ENCODE measurements at regions not wholly inside any gene's neighbourhood (a gene's known extent, or its start where the extent isn't known, plus 50 kb on each side); places are given as distances from the start of the nearest gene placed in this dataset.
"Not testable (repeated sequence)": the region's sequence is repeated elsewhere in the genome, so short reads cannot be mapped to it uniquely, and the experiment has no call there.

DNA sequence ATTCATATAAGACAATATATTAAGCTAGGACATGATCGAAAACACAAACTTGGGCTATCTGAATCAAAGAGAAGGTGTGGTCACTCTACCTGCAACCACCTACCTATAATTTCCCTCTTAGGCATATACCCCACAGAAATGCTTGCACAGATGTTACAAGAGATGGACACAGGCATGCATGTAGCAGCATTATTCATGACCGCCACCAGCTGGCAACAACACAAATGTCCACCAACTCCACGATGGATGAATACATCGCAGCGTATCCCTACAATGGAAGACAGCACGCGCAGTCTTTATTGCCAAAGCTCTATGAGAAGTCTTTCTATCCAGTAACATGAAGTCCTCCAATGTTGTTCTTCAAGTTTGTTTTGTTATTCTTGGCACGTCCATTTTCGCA, 90.8 kb downstream of the ARL4C start:
- no peak for DNase-seq (ENCODE audit: low read depth)

DNA sequence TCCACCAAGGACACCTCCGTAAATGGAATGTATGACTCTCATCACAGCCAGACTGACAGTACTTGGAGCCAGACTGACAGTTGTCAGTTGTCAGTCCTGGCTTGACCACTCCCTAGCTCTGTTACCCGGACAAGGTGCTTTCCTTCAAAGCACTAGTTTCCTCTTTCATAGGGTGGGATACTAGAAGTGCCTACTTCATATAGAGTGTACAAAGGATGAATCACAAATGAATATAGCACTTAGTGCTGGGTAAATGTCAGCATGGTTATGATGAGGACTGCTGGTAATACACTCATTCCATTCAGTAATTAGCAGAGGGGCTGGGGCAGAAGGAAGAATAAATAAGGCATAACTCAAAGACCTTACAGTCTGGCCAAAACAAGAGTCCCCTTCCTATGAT, 91.4 kb downstream of the ARL4C start:
- no peak for DNase-seq (ENCODE audit: low read depth)

DNA sequence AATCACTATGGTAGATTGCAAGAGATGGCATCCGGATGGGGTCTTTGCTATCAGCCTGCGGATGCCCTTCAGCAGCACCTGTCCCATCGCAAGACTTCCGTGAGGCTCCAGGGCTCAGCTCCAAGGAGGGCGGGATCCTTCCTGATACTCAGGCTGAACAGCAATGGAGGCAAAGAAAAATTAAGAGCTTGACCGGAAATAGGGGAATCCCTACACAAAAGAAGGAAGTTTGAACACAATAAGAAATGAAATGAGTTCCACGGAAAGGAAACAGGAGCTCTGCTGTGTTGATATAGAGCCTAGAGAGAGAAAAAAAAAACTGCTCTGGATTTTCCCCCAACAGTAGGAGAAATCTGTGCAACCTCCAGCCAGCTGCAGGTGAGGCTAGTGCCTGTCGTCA, 91.9 kb downstream of the ARL4C start:
- DNase-seq (ENCODE audit: low read depth) = no peak

DNA sequence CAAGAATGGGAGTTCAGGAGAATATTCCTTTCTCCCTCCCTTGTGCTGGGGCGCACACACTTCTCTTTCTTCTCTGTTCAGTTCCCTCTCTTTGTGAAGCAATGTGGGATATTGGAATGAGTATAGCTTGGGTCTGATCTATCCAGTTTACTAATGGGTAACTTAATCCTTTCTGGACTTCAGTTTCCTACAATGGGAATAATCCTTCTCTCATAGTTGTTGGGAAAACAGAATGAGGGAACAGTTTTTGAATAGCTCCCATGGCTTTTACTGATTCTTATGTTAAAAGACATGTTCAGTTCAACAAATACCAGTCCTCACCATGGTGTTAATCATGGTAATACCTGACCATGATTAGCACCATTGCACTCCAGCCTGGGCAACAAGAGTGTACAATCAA, 93.1 kb downstream of the ARL4C start:
- no peak for DNase-seq (ENCODE audit: low read depth)

DNA sequence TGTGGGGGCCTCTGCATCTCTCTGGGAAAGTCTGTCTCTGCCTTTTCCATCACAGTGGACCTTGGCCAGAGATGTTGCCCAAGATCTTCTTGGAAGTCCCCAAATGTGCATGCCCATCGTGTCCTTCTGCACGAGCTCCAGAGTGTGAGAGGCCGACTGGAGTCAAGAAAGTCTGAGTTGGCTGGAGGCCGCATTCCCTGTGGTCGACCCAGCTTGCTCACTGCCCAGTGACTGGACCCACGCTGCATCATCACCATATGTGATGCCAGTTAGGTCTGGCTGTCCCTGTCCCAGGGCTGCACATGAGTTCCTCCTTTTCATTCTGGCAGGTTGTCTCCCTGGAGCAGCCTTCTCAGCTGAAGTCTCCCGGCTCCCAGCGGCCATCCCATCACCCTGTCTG, 93.8 kb downstream of the ARL4C start:
- DNase-seq (ENCODE audit: low read depth) = no peak

DNA sequence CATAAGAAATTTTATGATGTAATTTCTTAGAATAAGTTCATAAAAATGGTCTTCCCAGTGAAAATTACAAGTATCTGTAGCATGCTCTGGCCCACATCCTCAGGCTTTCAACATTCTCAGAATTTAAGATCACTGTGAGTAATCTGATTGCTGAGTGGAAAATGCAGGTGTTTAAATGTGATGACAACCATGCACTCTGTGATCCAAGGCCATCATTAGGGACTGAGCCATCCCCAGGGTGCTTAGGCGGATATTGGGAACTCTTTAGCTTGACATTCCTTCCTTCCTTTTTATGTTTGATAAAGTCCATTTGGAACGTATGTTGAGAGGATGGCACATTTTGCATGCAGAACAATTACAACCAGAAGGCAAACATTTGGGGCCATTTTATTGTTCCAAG, 95.5 kb downstream of the ARL4C start:
- no peak for DNase-seq (ENCODE audit: low read depth)

DNA sequence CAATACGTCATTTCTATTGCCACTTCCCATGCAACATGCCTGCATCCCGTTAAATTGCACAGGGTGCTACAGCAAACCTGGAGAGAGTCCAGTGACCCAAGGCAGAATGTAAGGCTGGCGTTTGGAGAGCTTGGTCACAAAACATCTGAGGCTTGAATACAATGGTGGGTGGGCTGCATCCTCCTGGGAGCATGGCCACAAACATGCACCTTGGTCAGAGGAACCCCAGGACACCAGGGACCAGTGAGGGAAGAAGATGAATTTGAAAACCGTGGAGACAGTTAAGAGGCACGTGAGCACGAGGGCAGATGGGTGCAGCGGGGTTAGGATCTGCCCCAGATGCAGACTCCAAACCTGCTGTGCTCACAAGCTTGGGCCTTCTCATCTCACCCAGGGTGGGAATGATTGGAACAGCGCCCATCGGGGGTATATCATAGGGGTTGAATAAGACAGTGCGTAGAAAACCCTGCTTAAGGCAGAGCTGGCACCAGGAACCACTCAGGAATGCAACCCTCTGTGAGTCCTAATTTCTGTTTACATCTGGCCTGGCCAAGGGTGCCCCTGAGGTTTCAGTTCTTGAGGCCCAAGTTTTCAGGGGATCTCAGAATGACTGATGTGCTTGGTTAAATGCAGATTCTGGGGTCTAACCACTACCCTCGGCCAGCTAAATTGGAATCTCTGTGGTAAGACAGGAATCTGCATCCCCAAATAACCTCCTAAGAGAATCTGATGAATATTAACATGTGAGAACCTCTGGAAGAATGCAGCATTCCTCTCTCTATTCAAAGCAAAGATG, 97.2 kb downstream of the ARL4C start:
- no peak for DNase-seq (ENCODE audit: low read depth)

DNA sequence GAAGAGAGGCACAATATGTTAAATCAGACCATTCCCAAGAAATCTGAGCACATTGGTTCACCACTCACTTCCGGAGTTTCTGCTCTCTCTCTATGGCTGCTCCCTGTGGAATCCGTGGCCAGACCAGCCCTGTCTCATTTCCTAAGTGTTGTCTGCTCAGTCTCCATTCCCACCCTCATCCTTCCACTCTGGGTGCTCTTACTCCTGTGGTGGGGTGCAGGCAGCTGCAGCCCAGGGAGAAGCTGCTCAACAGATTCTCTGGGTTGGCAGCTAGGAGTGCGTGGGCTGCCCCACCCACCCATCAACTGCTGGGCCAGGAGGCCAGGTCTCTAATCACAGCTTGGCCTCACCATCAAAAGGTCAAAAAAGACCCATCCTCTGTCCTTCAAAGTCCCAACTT, 98.3 kb downstream of the ARL4C start:
- no peak for DNase-seq (ENCODE audit: low read depth)

DNA sequence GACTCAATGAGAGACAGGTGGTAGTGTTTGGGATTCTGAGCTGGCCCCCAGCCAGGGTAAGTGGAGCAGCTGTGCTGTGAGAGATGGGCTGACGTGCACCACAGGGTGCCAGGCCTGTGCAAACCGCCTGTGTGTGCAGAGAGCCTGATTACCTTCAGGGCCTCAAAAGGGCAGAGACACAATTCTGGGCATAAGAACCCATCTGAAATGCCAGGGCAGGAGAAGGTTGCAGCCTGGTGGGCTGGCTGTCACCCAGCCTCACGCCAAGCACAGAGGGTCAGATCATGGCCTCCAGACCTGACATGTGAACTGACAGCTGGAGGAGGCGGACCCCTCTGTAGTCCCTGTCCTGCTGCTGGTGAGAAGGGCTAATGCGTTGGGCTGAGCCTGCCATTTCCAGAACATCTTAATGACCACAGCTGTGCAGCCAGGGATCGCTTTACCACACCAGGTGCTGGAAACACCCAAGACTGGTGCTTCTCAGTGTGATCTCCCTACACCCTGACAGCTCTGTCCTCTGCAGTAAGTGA, 100.9 kb downstream of the ARL4C start:
- no peak for DNase-seq (ENCODE audit: low read depth)

DNA sequence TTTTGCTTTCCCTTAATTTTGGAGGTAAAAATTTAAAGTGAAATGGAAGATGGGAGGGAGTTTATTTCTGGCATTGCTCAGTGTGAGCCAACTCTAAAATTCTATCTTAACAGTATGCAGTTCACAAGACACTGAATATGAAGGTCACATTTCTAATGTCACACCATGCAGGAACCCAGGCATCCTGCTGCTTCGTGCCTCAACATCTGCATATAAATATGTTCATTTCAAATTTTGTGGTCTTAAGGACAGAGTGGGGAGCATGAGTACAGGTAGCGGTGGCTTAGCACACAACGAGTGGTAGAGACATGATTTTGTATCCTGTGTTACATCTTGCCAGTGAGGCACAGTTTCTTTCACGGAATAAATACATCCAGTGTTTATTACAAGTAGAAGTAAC, 102.4 kb downstream of the ARL4C start:
- DNase-seq (ENCODE audit: low read depth) = no peak

DNA sequence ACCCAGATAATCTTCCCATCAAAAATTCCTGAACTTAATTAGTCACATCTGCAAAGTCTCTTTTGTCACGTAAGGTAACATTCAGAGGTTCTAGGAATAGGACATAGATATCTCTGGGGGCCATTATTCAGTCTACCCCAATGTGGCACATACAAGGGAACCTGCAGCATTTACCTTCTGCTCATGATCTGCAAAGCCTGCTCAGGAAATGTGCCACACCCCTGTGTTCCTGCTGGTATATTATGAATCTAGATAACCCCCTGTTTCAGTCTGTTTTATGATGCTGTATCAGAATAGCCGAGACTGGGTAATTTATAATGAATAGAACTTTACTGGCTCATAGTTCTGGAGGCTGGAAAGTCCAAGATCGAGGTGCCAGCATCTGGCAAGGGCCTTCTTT, 103.5 kb downstream of the ARL4C start:
- no peak for DNase-seq (ENCODE audit: low read depth)

DNA sequence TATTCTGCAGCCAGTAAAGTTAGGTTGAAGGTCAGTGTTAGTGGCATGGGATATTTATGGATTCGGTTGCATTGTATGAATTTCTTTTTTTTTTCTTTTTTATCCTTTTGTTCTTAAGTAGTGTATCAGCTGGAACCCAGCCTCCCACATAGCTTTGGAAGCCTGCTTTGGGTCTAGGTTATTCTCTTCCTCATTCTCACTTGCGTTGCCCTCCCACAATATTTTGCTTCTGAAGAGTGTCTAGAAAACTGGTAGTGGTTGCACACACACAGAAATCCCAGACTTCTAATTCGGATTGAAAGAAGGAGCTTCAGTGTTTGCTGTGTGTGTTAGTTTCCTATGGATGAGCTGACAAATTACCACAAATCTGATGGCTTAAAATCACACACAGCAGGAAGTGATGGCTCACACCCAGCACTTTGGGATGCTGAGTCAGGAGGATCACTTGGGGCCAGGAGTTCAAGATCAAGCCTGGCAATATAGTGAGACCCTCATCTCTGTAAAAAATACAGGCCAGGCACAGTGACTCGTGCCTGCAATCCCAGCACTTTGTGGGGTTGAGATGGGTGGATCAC, 104.8 kb downstream of the ARL4C start:
- DNase-seq (ENCODE audit: low read depth) = no peak

DNA sequence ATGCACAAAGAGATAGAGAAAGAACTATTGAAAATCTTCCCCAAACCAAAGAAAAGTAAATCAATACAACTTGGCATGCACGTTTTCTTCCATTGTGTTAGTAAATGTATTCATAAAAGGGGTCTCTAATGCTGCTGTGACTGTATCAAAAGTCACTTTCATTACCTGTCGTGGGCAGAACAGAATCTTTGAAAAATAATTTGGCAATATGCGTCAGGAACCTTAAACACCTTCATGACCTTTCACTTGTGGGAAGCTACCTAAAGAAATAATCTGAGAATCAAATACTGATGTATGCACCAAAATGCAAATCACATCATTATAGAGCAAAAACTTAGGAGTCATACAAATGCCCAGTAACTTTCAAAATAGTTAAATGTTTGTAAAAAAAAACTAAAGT, 105.3 kb downstream of the ARL4C start:
- DNase-seq (ENCODE audit: low read depth) = no peak

DNA sequence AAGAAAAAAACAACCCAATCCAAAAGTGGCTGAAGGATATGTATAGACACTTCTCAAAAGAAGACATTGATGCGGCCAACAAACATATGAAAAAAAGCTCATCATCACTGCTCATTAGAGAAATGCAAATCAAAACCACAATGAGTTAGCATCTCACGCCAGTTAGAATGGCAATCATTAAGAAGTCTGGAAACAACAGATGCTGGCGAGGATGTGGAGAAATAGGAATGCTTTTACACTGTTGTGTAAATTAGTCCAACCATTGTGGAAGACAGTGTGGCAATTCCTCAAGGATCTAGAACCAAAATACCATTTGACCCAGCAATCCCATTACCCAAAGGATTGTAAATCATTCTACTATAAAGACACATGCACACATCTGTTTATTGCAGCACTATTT, 107.2 kb downstream of the ARL4C start:
- not testable (repeated sequence) for DNase-seq (ENCODE audit: low read depth)

DNA sequence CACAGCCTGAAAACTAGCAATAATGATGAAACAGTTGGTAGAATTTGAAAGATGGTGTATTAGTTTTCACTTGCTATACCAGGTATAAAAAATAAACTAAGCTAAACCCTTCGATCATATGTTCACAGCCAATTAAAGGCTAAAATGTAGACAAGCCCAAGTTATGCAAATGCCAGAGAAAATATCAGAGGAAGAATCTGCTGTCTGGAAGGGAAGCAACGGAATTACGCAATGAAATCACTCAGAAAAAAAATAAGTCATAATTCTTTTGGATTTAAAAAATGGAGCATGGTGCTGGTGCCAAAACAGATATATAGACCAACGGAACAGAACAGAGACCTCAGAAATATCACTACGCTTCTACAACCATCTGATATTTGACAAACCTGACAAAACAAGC, 108.3 kb downstream of the ARL4C start:
- peak; percentile 16 for DNase-seq (ENCODE audit: low read depth)

DNA sequence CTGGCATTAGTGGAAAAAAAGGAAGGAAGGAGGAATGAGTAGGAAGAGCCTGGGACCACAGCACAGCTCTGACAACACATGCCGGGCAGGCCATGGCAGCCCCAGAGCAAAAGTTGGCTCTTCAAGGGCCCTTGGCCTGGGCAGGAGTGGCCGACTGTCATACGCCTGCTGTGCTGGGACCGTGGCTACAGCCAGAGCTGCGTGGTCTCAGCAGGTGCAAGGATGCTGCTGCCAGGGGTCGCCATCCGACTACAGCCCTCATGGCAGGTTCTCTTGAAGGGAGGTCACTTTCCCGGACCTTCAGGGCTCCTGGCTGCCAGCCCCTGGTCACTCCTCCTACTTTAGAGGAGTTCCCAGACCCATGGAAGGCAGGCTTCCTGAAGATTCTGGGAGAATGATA, 109.9 kb downstream of the ARL4C start:
- no peak for DNase-seq (ENCODE audit: low read depth)

DNA sequence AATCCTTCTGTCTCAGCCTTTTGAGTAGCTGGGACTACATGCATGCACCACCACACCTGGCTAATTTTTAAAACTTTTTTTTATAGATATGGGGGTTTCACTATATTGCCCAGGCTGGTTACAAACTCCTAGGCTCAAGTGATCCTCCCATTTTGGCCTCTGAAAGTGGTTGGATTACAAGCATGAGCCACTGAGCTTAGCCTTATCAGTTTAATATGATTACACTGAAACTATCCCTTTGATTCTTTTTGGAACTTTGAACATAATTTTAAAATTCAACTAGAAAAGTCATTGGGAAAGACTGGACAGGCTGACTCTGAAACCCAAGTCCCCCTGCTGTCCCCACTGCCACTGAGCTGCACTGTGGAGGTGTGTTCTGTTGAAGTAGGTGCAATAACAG, 114.8 kb downstream of the ARL4C start:
- DNase-seq (ENCODE audit: low read depth) = no peak

DNA sequence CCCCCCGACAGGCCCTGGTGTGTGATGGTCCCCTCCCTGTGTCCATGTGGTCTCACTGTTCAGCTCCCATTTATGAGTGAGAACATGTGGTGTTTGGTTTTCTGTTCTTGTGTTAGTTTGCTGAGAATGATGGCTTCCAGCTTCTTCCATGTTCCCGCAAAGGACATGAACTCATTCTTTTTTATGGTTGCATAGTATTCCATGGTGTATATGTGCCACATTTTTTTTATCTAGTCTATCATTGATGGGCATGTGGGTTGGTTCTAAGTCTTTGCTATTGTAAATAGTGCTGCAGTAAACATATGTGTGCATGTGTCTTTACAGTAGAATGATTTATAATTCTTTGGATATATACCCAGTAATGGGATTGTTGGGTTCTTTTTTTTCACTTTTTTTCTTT, 117.9 kb downstream of the ARL4C start:
- DNase-seq (ENCODE audit: low read depth) = not testable (repeated sequence)

DNA sequence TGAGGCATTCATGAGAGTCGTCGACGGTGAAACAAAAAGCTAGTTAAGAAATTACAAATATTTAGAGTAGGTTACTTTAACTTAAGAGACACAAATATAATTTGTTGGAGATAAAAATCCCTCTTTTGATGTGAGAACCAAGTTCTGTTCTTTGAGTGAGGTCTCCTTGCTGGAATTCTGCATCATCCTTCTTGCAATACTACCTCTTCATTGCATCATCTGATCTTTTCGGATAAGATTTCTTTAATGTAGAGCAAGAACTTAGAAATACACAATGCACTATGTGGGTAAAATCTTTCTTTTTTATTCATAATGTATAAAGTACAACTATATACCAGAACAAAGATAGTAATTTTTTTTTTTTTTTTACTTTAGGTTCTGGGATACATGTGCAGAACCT, 118.4 kb downstream of the ARL4C start:
- no peak for DNase-seq (ENCODE audit: low read depth)

DNA sequence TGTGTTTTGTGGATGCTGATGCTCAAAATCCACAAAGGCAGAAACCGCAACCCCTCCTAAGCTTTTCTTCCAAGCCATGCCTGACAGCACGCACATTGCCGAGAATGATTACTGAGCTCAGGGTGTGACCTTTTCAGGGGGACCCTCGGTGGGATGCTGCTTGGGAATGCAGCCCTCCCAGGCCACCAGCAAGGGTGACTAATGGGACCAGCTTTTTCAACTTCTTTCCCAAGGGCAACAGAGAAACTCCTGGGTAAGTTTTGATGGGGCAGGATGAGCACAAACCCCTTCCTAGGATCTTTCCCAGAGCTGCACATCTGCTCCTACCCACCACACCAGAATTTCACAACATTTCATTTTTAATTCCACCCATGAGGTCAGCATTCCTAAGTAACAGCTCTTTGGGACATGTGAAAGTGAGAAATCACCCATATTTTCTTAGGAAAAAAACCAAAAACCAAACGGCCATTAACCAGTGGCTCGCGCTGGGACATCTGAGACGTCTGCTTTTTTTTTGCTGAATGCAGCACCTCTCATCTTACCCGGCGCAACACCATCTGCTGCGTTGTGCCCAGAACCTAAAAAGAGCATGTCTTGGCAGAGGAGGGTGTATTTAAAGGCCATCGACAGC, 119.0 kb downstream of the ARL4C start:
- DNase-seq (ENCODE audit: low read depth) = peak; percentile 40

DNA sequence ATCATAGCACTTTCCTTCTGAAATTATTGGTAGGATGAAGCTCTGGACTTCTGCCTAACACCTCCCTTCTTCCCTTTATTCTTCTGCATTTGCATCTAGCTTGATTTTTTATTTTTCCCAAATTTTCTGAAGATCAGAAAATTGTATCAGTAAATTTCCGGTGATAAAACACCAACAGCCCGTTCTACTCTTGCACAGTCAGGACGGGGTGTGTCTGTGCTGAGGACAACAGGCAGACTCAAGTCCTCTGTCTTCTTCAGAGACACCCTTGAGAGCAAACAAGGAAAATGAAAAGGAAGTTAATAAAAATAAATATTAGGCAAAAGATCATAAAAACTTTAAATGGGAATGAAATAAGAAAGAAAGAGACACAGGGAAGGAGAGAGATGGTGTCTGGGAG, 120.7 kb downstream of the ARL4C start:
- DNase-seq (ENCODE audit: low read depth) = no peak

DNA sequence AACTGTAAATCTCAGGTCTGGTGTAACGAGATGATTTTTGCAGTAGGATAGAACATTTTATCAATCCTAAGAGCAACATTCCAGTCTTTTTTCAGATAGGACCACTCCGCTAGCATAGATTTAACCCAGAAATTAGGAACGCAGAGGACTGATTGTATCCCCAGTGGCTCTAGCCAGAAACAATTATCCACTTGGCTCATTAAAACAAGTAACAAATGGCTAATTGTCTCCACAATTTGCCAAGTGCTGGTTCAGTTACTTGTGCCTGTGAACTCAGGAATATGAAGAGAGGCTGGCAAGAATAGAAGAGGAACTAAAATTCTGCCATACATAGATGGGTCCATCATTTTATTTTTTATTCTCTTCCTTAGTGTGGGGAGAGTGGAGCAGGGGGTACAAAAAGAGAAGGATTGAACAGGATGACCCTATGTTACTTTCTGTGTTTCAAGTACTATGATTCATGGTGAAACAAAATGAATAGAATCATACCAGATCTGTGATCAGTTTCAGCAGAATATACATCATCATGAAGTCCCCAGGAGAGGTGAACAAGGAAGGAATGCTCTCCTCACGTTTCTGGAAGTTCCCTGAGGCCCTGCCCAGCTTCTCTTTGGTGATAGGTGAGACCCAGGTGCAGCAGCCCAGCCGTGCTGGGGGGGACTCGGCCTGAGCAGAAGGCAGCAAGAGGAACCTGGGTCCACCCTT, 121.6 kb downstream of the ARL4C start:
- DNase-seq (ENCODE audit: low read depth) = no peak

DNA sequence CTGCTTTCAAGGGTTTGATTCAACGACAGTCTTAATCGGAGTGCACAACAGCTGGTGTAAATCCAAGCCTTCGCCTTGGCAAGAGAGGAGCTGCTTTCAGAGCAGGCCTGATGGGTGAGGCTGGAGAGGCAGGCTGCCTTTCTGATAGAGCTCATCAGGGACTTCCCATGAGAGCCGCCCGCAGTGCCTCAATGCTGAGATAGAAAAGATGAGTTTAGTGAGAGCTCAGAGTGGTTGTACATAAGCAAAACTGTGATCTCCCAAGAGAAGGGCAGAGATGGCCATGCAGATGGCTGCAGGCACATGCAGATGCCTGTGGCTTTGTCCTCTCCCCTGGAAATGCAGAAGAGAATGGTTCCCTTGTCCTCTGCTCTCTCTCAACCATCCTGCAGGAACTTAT, 122.1 kb downstream of the ARL4C start:
- no peak for DNase-seq (ENCODE audit: low read depth)

All from iris pigment epithelial cell (primary cell).